K562 (cell line): ENCODE measurements at regions not wholly inside any gene's neighbourhood (a gene's known extent, or its start where the extent isn't known, plus 50 kb on each side); places are given as distances from the start of the nearest gene placed in this dataset.

Experiments
- EZH2 ChIP-seq: IDR thresholded peaks from 2 replicates; pipeline ENCODE4 v1.6.1; 2012; ENCODE audit warnings: low read depth, mild to moderate bottlenecking, inconsistent platforms, low read length, borderline replicate concordance
- KDM2B ChIP-seq: fragments of 250-450 bp; sonication (Bioruptor Pico); IDR thresholded peaks from 2 replicates; pipeline ENCODE4 v1.8.0; 2021; ENCODE audit warnings: mild to moderate bottlenecking, moderate library complexity
- MTF1 ChIP-seq: fragments of 250-450 bp; sonication (Bioruptor Pico); IDR thresholded peaks from 2 replicates; pipeline ENCODE4 v1.9.0; 2021; ENCODE audit warnings: moderate library complexity, mild to moderate bottlenecking, inconsistent platforms, borderline replicate concordance
- PML ChIP-seq: IDR thresholded peaks from 2 replicates; pipeline ENCODE4 v1.6.1; 2012; ENCODE audit warnings: low read length, inconsistent platforms
- POLR2A ChIP-seq: fragments of 450-650 bp; conservative IDR thresholded peaks from 2 replicates; pipeline ENCODE4 v1.6.1; 2016
- RCOR1 ChIP-seq, 2 experiments: IDR thresholded peaks; 2 replicates each; pipeline ENCODE4 v1.6.1; 2012; ENCODE audit warnings: low read depth in 2 of 2, low read length in 2 of 2, borderline replicate concordance in 1 of 2, improper control_type of control experiment in 1 of 2
- TAF1 ChIP-seq: IDR thresholded peaks from 2 replicates; pipeline ENCODE4 v1.6.1; 2011; ENCODE audit warnings: mild to moderate bottlenecking, low read length, moderate library complexity; ENCODE audit not compliant: insufficient read depth, control insufficient read depth, severe bottlenecking; ENCODE audit errors: extremely low read depth
- TAF9B ChIP-seq: fragments of 450-650 bp; IDR thresholded peaks from 2 replicates; pipeline ENCODE4 v1.6.1; 2018; ENCODE audit warnings: mild to moderate bottlenecking; ENCODE audit not compliant: partially characterized antibody
- ZBTB26 ChIP-seq: fragments of 450-650 bp; formaldehyde crosslinking; IDR thresholded peaks from 2 replicates; pipeline ENCODE4 v1.4.0; 2022; ENCODE audit warnings: missing genetic modification characterization
- ZNF174 ChIP-seq: fragments of 250-450 bp; sonication (Bioruptor Pico); IDR thresholded peaks from 2 replicates; pipeline ENCODE4 v1.4.0; 2020; ENCODE audit warnings: mild to moderate bottlenecking
- ZNF3 ChIP-seq: fragments of 250-450 bp; sonication (Bioruptor Pico); IDR thresholded peaks from 2 replicates; pipeline ENCODE4 v1.5.0; 2021; ENCODE audit warnings: mild to moderate bottlenecking, moderate library complexity
- TF ChIP-seq, protein P1 (sequence below), 3 experiments: IDR thresholded peaks in 2 of 3; conservative IDR thresholded peaks in 1 of 3; 2 replicates each; pipeline ENCODE4 v1.5.1; 2011 to 2012; ENCODE audit warnings: low read length in 3 of 3, mild to moderate bottlenecking in 3 of 3, control low read depth in 2 of 3, improper control_type of control experiment in 1 of 3, inconsistent platforms in 1 of 3, low read depth in 1 of 3, mixed read lengths in 1 of 3, moderate library complexity in 1 of 3; ENCODE audit not compliant: insufficient read depth in 2 of 3

DNA sequence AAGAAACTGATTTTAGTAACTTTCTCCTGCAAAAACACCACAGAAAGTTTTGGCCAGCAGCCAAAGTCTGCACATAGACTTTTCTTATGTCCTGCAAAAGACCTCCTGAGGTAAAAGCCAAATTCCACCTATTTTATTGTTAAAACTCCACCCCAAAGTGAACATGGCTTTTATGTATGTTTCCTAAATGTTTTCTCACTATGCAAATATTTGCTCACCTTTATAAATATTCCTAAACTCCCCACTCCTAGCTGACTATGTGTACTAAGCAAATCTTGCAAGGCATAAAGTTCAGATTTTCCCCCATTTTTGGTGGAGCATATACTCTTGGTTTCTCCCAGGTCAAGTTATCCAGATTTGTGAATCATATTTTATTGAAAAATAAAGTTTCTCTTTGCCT lies 446.2 kb downstream of the DNAH5 start:
- TF ChIP-seq ZNF174 (CRISPR knock-in tag) (no peak), EZH2 (no peak), ZNF3 (CRISPR knock-in tag) (no peak), KDM2B (CRISPR knock-in tag) (no peak), TAF1 (no peak), TAF9B (no peak), POLR2A (no peak), RCOR1 (IDR thresholded peaks at IDR 0.05; ENCODE audit: borderline replicate concordance in 1 of 2, low read depth in 2 of 2, low read length in 2 of 2) (no peak), PML (no peak), ZBTB26 (CRISPR knock-in tag) (no peak), MTF1 (CRISPR knock-in tag) (no peak)
- TF ChIP-seq, protein P1, sequence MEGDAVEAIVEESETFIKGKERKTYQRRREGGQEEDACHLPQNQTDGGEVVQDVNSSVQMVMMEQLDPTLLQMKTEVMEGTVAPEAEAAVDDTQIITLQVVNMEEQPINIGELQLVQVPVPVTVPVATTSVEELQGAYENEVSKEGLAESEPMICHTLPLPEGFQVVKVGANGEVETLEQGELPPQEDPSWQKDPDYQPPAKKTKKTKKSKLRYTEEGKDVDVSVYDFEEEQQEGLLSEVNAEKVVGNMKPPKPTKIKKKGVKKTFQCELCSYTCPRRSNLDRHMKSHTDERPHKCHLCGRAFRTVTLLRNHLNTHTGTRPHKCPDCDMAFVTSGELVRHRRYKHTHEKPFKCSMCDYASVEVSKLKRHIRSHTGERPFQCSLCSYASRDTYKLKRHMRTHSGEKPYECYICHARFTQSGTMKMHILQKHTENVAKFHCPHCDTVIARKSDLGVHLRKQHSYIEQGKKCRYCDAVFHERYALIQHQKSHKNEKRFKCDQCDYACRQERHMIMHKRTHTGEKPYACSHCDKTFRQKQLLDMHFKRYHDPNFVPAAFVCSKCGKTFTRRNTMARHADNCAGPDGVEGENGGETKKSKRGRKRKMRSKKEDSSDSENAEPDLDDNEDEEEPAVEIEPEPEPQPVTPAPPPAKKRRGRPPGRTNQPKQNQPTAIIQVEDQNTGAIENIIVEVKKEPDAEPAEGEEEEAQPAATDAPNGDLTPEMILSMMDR (IDR thresholded peaks at IDR 0.05 in 2 of 3, conservative IDR thresholded peaks at IDR 0.05 in 1 of 3; ENCODE audit: insufficient read depth in 2 of 3, low read depth in 1 of 3, low read length in 3 of 3): no peak
